ENCODE measurements at regions not wholly inside any gene's neighbourhood (a gene's known extent, or its start where the extent isn't known, plus 50 kb on each side); places are given as distances from the start of the nearest gene placed in this dataset.

GRCh38 chr4:112731715-112732114 lies 94.8 kb downstream of the LARP7 start:
- H3K27ac Mint-ChIP-seq: no peak overlapping the region
- no peaks in the 10 kb centered on the region for H3K36me3 Mint-ChIP-seq (ENCODE audit: low read depth)
- H3K9me3 Mint-ChIP-seq: no peaks in the 10 kb centered on the region
- intact Hi-C loops (cut with micrococcal nuclease): no loop called here
- H3K27me3 Mint-ChIP-seq: no peaks in the 10 kb centered on the region
- ChIA-PET CTCF (no interaction called here), POLR2A (interaction anchor here (0.7 kb wide), 1 partner anchor 34 kb away, joined by 10 read pairs; no protein-coding TSS in a partner anchor)
- no peak overlapping the region for H3K4me3 Mint-ChIP-seq
- peaks cover 12% of the 10 kb centered on the region for H3K4me1 Mint-ChIP-seq
- DNase-seq (no peak), ATAC-seq (ENCODE audit: low read depth) (no peak)
- TF ChIP-seq CTCF (IDR thresholded peaks at IDR 0.05): no peak

GRCh38 chr4:112732142-112732541 lies 95.2 kb downstream of the LARP7 start:
- H3K36me3 Mint-ChIP-seq (ENCODE audit: low read depth): no peaks in the 10 kb centered on the region
- TF ChIP-seq CTCF (IDR thresholded peaks at IDR 0.05): no peak
- intact Hi-C loops (cut with micrococcal nuclease): no loop called here
- H3K27me3 Mint-ChIP-seq: no peaks in the 10 kb centered on the region
- ATAC-seq (ENCODE audit: low read depth) (no peak), DNase-seq (no peak)
- POLR2A ChIA-PET: interaction anchor here (0.7 kb wide), 1 partner anchor 33 kb away, joined by 10 read pairs; no protein-coding TSS in a partner anchor
- peaks cover 15% of the 10 kb centered on the region for H3K4me1 Mint-ChIP-seq
- H3K4me3 Mint-ChIP-seq: no peak overlapping the region
- H3K27ac Mint-ChIP-seq: no peak overlapping the region
- CTCF ChIA-PET: no interaction called here
- no peaks in the 10 kb centered on the region for H3K9me3 Mint-ChIP-seq

- H3K4me1 Mint-ChIP-seq: peaks cover 15% of the 10 kb centered on the region
- H3K9me3 Mint-ChIP-seq: no peaks in the 10 kb centered on the region
- H3K27ac Mint-ChIP-seq: peak overlapping the region; percentile 21
- TF ChIP-seq CTCF (IDR thresholded peaks at IDR 0.05): no peak
- ChIA-PET POLR2A (no interaction called here), CTCF (interaction anchor here (0.6 kb wide), 1 partner anchor 8 kb away, joined by 3 read pairs; no protein-coding TSS in a partner anchor)
- intact Hi-C loops (cut with micrococcal nuclease): loop anchor here (1.0 to 2.0 kb wide), 2 partner anchors 27 to 99 kb away; partner anchors contain the start of gene ZGRF1
- ATAC-seq (ENCODE audit: low read depth): peak; percentile 67
- no peaks in the 10 kb centered on the region for H3K36me3 Mint-ChIP-seq (ENCODE audit: low read depth)
- H3K4me3 Mint-ChIP-seq: no peak overlapping the region
- DNase-seq: no peak
- H3K27me3 Mint-ChIP-seq: no peaks in the 10 kb centered on the region
These were observed 98.6 kb downstream of the LARP7 start for GRCh38 chr4:112735474-112735951.

GRCh38 chr4:112736718-112737135 lies 99.8 kb downstream of the LARP7 start:
- no peak for ATAC-seq (ENCODE audit: low read depth)
- POLR2A ChIA-PET: no interaction called here
- no peak for DNase-seq
- Mint-ChIP-seq H3K36me3 (ENCODE audit: low read depth) (no peaks in the 10 kb centered on the region), H3K27ac (no peak overlapping the region), H3K9me3 (no peaks in the 10 kb centered on the region), H3K4me1 (peaks cover 15% of the 10 kb centered on the region), H3K4me3 (no peak overlapping the region), H3K27me3 (no peaks in the 10 kb centered on the region)
- intact Hi-C loops (cut with micrococcal nuclease): no loop called here
- CTCF ChIA-PET: interaction anchor here (1.6 kb wide), 1 partner anchor 29 kb away, joined by 6 read pairs; no protein-coding TSS in a partner anchor
- TF ChIP-seq CTCF (IDR thresholded peaks at IDR 0.05): no peak

- intact Hi-C loops (cut with micrococcal nuclease): no loop called here
- TF ChIP-seq CTCF (IDR thresholded peaks at IDR 0.05): no peak
- Mint-ChIP-seq H3K36me3 (ENCODE audit: low read depth) (no peaks in the 10 kb centered on the region), H3K4me1 (peaks cover 15% of the 10 kb centered on the region), H3K9me3 (no peaks in the 10 kb centered on the region), H3K27ac (no peak overlapping the region), H3K4me3 (no peak overlapping the region), H3K27me3 (no peaks in the 10 kb centered on the region)
- DNase-seq: no peak
- ChIA-PET POLR2A (no interaction called here), CTCF (interaction anchor here (1.2 kb wide), 1 partner anchor 23 kb away, joined by 3 read pairs; no protein-coding TSS in a partner anchor)
- ATAC-seq (ENCODE audit: low read depth): no peak
These were observed 102.5 kb downstream of the LARP7 start for GRCh38 chr4:112739442-112739841.
